Neuron (in vitro differentiated cells): ENCODE measurements at regions not wholly inside any gene's neighbourhood (a gene's known extent, or its start where the extent isn't known, plus 50 kb on each side); places are given as distances from the start of the nearest gene placed in this dataset.

ENCODE experiments used
- H2AFZ ChIP-seq: one replicate; pipeline ENCODE4 v1.6.1; 2013; ENCODE audit warnings: low read depth, mild to moderate bottlenecking, inconsistent platforms, low read length, moderate library complexity
- H3K27me3 ChIP-seq: one replicate; pipeline ENCODE4 v1.6.1; 2013; ENCODE audit warnings: low read length; ENCODE audit not compliant: insufficient read depth
- H3K36me3 ChIP-seq: one replicate; pipeline ENCODE4 v1.6.1; 2013; ENCODE audit warnings: low read length; ENCODE audit not compliant: insufficient read depth
- H3K4me1 ChIP-seq: one replicate; pipeline ENCODE4 v1.6.1; 2013; ENCODE audit warnings: low read length; ENCODE audit not compliant: insufficient read depth
- H3K4me3 ChIP-seq: 2 replicates; pipeline ENCODE4 v1.5.1; 2013; ENCODE audit warnings: mild to moderate bottlenecking, low read length, moderate library complexity
- H3K9me3 ChIP-seq: one replicate; pipeline ENCODE4 v1.6.1; 2013; ENCODE audit warnings: low read length

- no peak overlapping the region for H3K4me3 ChIP-seq
- H3K27me3 ChIP-seq: no peaks in the 10 kb centered on the region
- no peak overlapping the region for H2AFZ ChIP-seq
- no peaks in the 10 kb centered on the region for H3K9me3 ChIP-seq
- H3K36me3 ChIP-seq: no peaks in the 10 kb centered on the region
- no peaks in the 10 kb centered on the region for H3K4me1 ChIP-seq
Observed at GRCh38 chr6:115634131-115634530, 426.6 kb downstream of the FRK start.

GRCh38 chr6:115631028-115631427 lies 429.7 kb downstream of the FRK start:
- H2AFZ ChIP-seq: no peak overlapping the region
- no peaks in the 10 kb centered on the region for H3K27me3 ChIP-seq
- H3K9me3 ChIP-seq: no peaks in the 10 kb centered on the region
- H3K36me3 ChIP-seq: no peaks in the 10 kb centered on the region
- H3K4me3 ChIP-seq: no peak overlapping the region
- no peaks in the 10 kb centered on the region for H3K4me1 ChIP-seq

GRCh38 chr6:115630424-115631024 lies 430.2 kb downstream of the FRK start:
- no peaks in the 10 kb centered on the region for H3K36me3 ChIP-seq
- H2AFZ ChIP-seq: no peak overlapping the region
- no peaks in the 10 kb centered on the region for H3K4me1 ChIP-seq
- H3K27me3 ChIP-seq: no peaks in the 10 kb centered on the region
- no peaks in the 10 kb centered on the region for H3K9me3 ChIP-seq
- no peak overlapping the region for H3K4me3 ChIP-seq

- H3K27me3 ChIP-seq: no peaks in the 10 kb centered on the region
- no peak overlapping the region for H2AFZ ChIP-seq
- no peaks in the 10 kb centered on the region for H3K36me3 ChIP-seq
- H3K9me3 ChIP-seq: no peaks in the 10 kb centered on the region
- H3K4me1 ChIP-seq: no peaks in the 10 kb centered on the region
- H3K4me3 ChIP-seq: no peak overlapping the region
Observed at GRCh38 chr6:115629415-115629814, 431.3 kb downstream of the FRK start.

GRCh38 chr6:115618256-115618655 lies 442.4 kb downstream of the FRK start:
- Histone ChIP-seq H3K4me1 (no peaks in the 10 kb centered on the region), H3K4me3 (no peak overlapping the region), H3K9me3 (no peaks in the 10 kb centered on the region), H3K36me3 (no peaks in the 10 kb centered on the region), H3K27me3 (no peaks in the 10 kb centered on the region), H2AFZ (no peak overlapping the region)

- H3K27me3 ChIP-seq: no peaks in the 10 kb centered on the region
- no peaks in the 10 kb centered on the region for H3K36me3 ChIP-seq
- no peaks in the 10 kb centered on the region for H3K9me3 ChIP-seq
- H3K4me1 ChIP-seq: no peaks in the 10 kb centered on the region
- no peak overlapping the region for H2AFZ ChIP-seq
- H3K4me3 ChIP-seq: no peak overlapping the region
Observed at GRCh38 chr6:115617031-115617430, 443.7 kb downstream of the FRK start.

- no peaks in the 10 kb centered on the region for H3K9me3 ChIP-seq
- no peak overlapping the region for H3K4me3 ChIP-seq
- H3K4me1 ChIP-seq: peaks cover 20% of the 10 kb centered on the region
- H3K27me3 ChIP-seq: no peaks in the 10 kb centered on the region
- no peak overlapping the region for H2AFZ ChIP-seq
- no peaks in the 10 kb centered on the region for H3K36me3 ChIP-seq
Observed at GRCh38 chr6:115613488-115613887, 447.2 kb downstream of the FRK start.

GRCh38 chr6:115612796-115613479 lies 447.8 kb downstream of the FRK start:
- no peaks in the 10 kb centered on the region for H3K36me3 ChIP-seq
- H3K9me3 ChIP-seq: no peaks in the 10 kb centered on the region
- no peaks in the 10 kb centered on the region for H3K27me3 ChIP-seq
- no peak overlapping the region for H2AFZ ChIP-seq
- H3K4me1 ChIP-seq: peaks cover 26% of the 10 kb centered on the region
- no peak overlapping the region for H3K4me3 ChIP-seq

- Histone ChIP-seq H3K27me3 (no peaks in the 10 kb centered on the region), H3K9me3 (no peaks in the 10 kb centered on the region), H3K4me1 (peaks cover 27% of the 10 kb centered on the region), H2AFZ (no peak overlapping the region), H3K4me3 (no peak overlapping the region), H3K36me3 (no peaks in the 10 kb centered on the region)
Observed at GRCh38 chr6:115612216-115612615, 448.5 kb downstream of the FRK start.

- Histone ChIP-seq H3K4me1 (peaks cover 27% of the 10 kb centered on the region), H3K9me3 (no peaks in the 10 kb centered on the region), H3K27me3 (no peaks in the 10 kb centered on the region), H3K4me3 (no peak overlapping the region), H3K36me3 (no peaks in the 10 kb centered on the region), H2AFZ (no peak overlapping the region)
Observed at GRCh38 chr6:115610696-115611095, 450.0 kb downstream of the FRK start.

- H3K9me3 ChIP-seq: no peaks in the 10 kb centered on the region
- no peaks in the 10 kb centered on the region for H3K36me3 ChIP-seq
- H3K4me1 ChIP-seq: peaks cover 27% of the 10 kb centered on the region
- H3K27me3 ChIP-seq: no peaks in the 10 kb centered on the region
- peak overlapping the region; percentile 21 for H3K4me3 ChIP-seq
- peak overlapping the region; percentile 63 for H2AFZ ChIP-seq
Observed at GRCh38 chr6:115609111-115609510, 451.6 kb downstream of the FRK start.

GRCh38 chr6:115602466-115602865 lies 458.2 kb downstream of the FRK start:
- Histone ChIP-seq H3K9me3 (no peaks in the 10 kb centered on the region), H3K27me3 (no peaks in the 10 kb centered on the region), H3K4me3 (no peak overlapping the region), H3K4me1 (peaks cover 9% of the 10 kb centered on the region), H3K36me3 (no peaks in the 10 kb centered on the region), H2AFZ (no peak overlapping the region)

- Histone ChIP-seq H3K4me3 (no peak overlapping the region), H3K27me3 (no peaks in the 10 kb centered on the region), H3K4me1 (peaks cover 9% of the 10 kb centered on the region), H3K9me3 (no peaks in the 10 kb centered on the region), H3K36me3 (no peaks in the 10 kb centered on the region), H2AFZ (no peak overlapping the region)
Observed at GRCh38 chr6:115601509-115601908, 459.2 kb downstream of the FRK start.

GRCh38 chr6:115601064-115601463 lies 459.6 kb downstream of the FRK start:
- Histone ChIP-seq H3K4me3 (no peak overlapping the region), H2AFZ (no peak overlapping the region), H3K27me3 (no peaks in the 10 kb centered on the region), H3K4me1 (peaks cover 9% of the 10 kb centered on the region), H3K9me3 (no peaks in the 10 kb centered on the region), H3K36me3 (no peaks in the 10 kb centered on the region)
